ENCODE measurements at regions not wholly inside any gene's neighbourhood (a gene's known extent, or its start where the extent isn't known, plus 50 kb on each side); places are given as distances from the start of the nearest gene placed in this dataset.

DNA sequence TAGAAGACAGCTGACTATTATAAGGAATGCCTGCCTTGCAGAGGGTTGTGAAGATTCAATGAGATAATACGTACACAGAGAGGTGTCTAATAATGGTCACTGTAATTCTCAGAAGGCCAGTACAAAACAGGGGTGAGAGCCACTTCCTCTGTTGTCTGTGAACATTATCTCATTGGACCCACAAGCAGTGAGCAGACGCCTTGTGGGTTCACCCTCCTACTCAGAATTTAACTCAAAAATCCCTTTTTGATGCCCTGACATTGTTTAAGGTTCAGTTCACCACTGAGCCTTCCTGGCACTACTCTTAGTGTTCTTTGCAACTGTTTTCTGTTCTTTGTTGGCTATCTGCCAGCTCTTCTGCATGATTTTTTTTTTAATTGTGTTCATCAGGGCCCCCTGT is 467.4 kb downstream of the BCOR start:
- TF ChIP-seq, protein P1, sequence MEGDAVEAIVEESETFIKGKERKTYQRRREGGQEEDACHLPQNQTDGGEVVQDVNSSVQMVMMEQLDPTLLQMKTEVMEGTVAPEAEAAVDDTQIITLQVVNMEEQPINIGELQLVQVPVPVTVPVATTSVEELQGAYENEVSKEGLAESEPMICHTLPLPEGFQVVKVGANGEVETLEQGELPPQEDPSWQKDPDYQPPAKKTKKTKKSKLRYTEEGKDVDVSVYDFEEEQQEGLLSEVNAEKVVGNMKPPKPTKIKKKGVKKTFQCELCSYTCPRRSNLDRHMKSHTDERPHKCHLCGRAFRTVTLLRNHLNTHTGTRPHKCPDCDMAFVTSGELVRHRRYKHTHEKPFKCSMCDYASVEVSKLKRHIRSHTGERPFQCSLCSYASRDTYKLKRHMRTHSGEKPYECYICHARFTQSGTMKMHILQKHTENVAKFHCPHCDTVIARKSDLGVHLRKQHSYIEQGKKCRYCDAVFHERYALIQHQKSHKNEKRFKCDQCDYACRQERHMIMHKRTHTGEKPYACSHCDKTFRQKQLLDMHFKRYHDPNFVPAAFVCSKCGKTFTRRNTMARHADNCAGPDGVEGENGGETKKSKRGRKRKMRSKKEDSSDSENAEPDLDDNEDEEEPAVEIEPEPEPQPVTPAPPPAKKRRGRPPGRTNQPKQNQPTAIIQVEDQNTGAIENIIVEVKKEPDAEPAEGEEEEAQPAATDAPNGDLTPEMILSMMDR (optimal IDR thresholded peaks at IDR 0.05 in 1 of 3, IDR thresholded peaks at IDR 0.05 in 1 of 3, conservative IDR thresholded peaks at IDR 0.05 in 1 of 3; ENCODE audit: extremely low read depth in 1 of 3, insufficient read depth in 2 of 3, low read length in 3 of 3), result no peak
- TF ChIP-seq EZH2 (IDR thresholded peaks at IDR 0.05; ENCODE audit: low read length), result no peak

Measured in keratinocyte (primary cell).